T follicular helper cell (primary cell): ENCODE measurements at regions not wholly inside any gene's neighbourhood (a gene's known extent, or its start where the extent isn't known, plus 50 kb on each side); places are given as distances from the start of the nearest gene placed in this dataset.

Experiments used
- DNase-seq: peaks from one replicate; pipeline ENCODE4 v3.0.0-alpha.2; 2020; ENCODE audit warnings: low read depth

GRCh38 chr12:65653946-65654629 lies 170.2 kb upstream of the HMGA2 start:
- no peak for DNase-seq

- no peak for DNase-seq
Observed at GRCh38 chr12:65655074-65655493, 169.2 kb upstream of the HMGA2 start.

GRCh38 chr12:65656156-65656882 lies 168.0 kb upstream of the HMGA2 start:
- no peak for DNase-seq

- no peak for DNase-seq
Observed at GRCh38 chr12:65656891-65657351, 167.4 kb upstream of the HMGA2 start.

- DNase-seq = no peak
Observed at GRCh38 chr12:65657635-65658034, 166.6 kb upstream of the HMGA2 start.

- no peak for DNase-seq
Observed at GRCh38 chr12:65658360-65658759, 165.9 kb upstream of the HMGA2 start.

- DNase-seq = no peak
Observed at GRCh38 chr12:65659681-65660080, 164.6 kb upstream of the HMGA2 start.

GRCh38 chr12:65660096-65660495 lies 164.2 kb upstream of the HMGA2 start:
- DNase-seq = no peak

GRCh38 chr12:65660836-65661235 lies 163.4 kb upstream of the HMGA2 start:
- no peak for DNase-seq

GRCh38 chr12:65662590-65662989 lies 161.7 kb upstream of the HMGA2 start:
- no peak for DNase-seq

- no peak for DNase-seq
Observed at GRCh38 chr12:65663097-65663496, 161.2 kb upstream of the HMGA2 start.

- DNase-seq = no peak
Observed at GRCh38 chr12:65663648-65664047, 160.6 kb upstream of the HMGA2 start.

- no peak for DNase-seq
Observed at GRCh38 chr12:65664715-65665250, 159.5 kb upstream of the HMGA2 start.

GRCh38 chr12:65665817-65666216 lies 158.5 kb upstream of the HMGA2 start:
- no peak for DNase-seq

GRCh38 chr12:65666876-65667275 lies 157.4 kb upstream of the HMGA2 start:
- DNase-seq = no peak

GRCh38 chr12:65667932-65668331 lies 156.4 kb upstream of the HMGA2 start:
- DNase-seq = no peak

GRCh38 chr12:65668981-65669695 lies 155.1 kb upstream of the HMGA2 start:
- no peak for DNase-seq

GRCh38 chr12:65670775-65671174 lies 153.5 kb upstream of the HMGA2 start:
- DNase-seq = no peak

- DNase-seq = no peak
Observed at GRCh38 chr12:65672441-65672840, 151.8 kb upstream of the HMGA2 start.

- no peak for DNase-seq
Observed at GRCh38 chr12:65673156-65673690, 151.1 kb upstream of the HMGA2 start.

- no peak for DNase-seq
Observed at GRCh38 chr12:65673732-65674131, 150.6 kb upstream of the HMGA2 start.

GRCh38 chr12:65675141-65675621 lies 149.1 kb upstream of the HMGA2 start:
- DNase-seq = no peak
